ENCODE measurements at regions not wholly inside any gene's neighbourhood (a gene's known extent, or its start where the extent isn't known, plus 50 kb on each side); places are given as distances from the start of the nearest gene placed in this dataset.
"Not testable (repeated sequence)": the region's sequence is repeated elsewhere in the genome, so short reads cannot be mapped to it uniquely, and the experiment has no call there.

- CTCF ChIA-PET = no interaction called here
Observed at GRCh38 chr9:80763536-80763935, 925.8 kb downstream of the TLE1 start.

GRCh38 chr9:80755586-80755985, 933.8 kb downstream of the TLE1 start:
- DNase-seq = no peak
- Mint-ChIP-seq H3K4me1 (no peaks in the 10 kb centered on the region), H3K9me3 (peaks cover 1% of the 10 kb centered on the region), H3K36me3 (no peaks in the 10 kb centered on the region), H3K27ac (no peak overlapping the region), H3K4me3 (no peak overlapping the region), H3K27me3 (no peaks in the 10 kb centered on the region)
- CTCF ChIA-PET = no interaction called here

More at GRCh38 chr9:80763536-80763935, 925.8 kb downstream of the TLE1 start:
- Mint-ChIP-seq H3K36me3 (no peaks in the 10 kb centered on the region), H3K4me3 (no peak overlapping the region), H3K27me3 (no peaks in the 10 kb centered on the region), H3K9me3 (no peaks in the 10 kb centered on the region), H3K4me1 (no peaks in the 10 kb centered on the region), H3K27ac (no peak overlapping the region)
- no peak for DNase-seq

GRCh38 chr9:80747056-80747455, 942.3 kb downstream of the TLE1 start:
- H3K9me3 Mint-ChIP-seq = peaks cover 10% of the 10 kb centered on the region
- H3K36me3 Mint-ChIP-seq, DNase-seq, H3K4me3 Mint-ChIP-seq, H3K4me1 Mint-ChIP-seq, CTCF ChIA-PET, H3K27me3 Mint-ChIP-seq, H3K27ac Mint-ChIP-seq: not testable (repeated sequence)

- Mint-ChIP-seq H3K27ac (no peak overlapping the region), H3K4me1 (no peaks in the 10 kb centered on the region), H3K27me3 (no peaks in the 10 kb centered on the region), H3K4me3 (no peak overlapping the region), H3K9me3 (peaks cover 3% of the 10 kb centered on the region), H3K36me3 (no peaks in the 10 kb centered on the region)
- CTCF ChIA-PET = no interaction called here
- DNase-seq = no peak
Observed at GRCh38 chr9:80732506-80732905, 956.8 kb downstream of the TLE1 start.

GRCh38 chr9:80720579-80720978, 968.8 kb downstream of the TLE1 start:
- CTCF ChIA-PET = no interaction called here
- H3K27me3 Mint-ChIP-seq = no peaks in the 10 kb centered on the region
- DNase-seq = no peak

GRCh38 chr9:80707120-80707519, 982.2 kb downstream of the TLE1 start:
- Mint-ChIP-seq H3K27ac (no peak overlapping the region), H3K4me3 (no peak overlapping the region), H3K4me1 (no peaks in the 10 kb centered on the region), H3K36me3 (no peaks in the 10 kb centered on the region), H3K27me3 (no peaks in the 10 kb centered on the region), H3K9me3 (peaks cover 10% of the 10 kb centered on the region)
- CTCF ChIA-PET = no interaction called here
- DNase-seq = no peak

More at GRCh38 chr9:80720579-80720978, 968.8 kb downstream of the TLE1 start:
- no peaks in the 10 kb centered on the region for H3K4me1 Mint-ChIP-seq
- H3K9me3 Mint-ChIP-seq = peaks cover 38% of the 10 kb centered on the region
- H3K27ac Mint-ChIP-seq = no peak overlapping the region
- H3K36me3 Mint-ChIP-seq = no peaks in the 10 kb centered on the region
- H3K4me3 Mint-ChIP-seq = no peak overlapping the region

- no peaks in the 10 kb centered on the region for H3K4me1 Mint-ChIP-seq
- CTCF ChIA-PET = no interaction called here
Observed at GRCh38 chr9:80701061-80701460, 988.3 kb downstream of the TLE1 start.

GRCh38 chr9:80699511-80699998, 989.8 kb downstream of the TLE1 start:
- H3K4me1 Mint-ChIP-seq = no peaks in the 10 kb centered on the region
- DNase-seq = no peak
- no peaks in the 10 kb centered on the region for H3K27me3 Mint-ChIP-seq
- no peak overlapping the region for H3K27ac Mint-ChIP-seq
- CTCF ChIA-PET = no interaction called here
- H3K4me3 Mint-ChIP-seq = no peak overlapping the region
- H3K9me3 Mint-ChIP-seq = no peaks in the 10 kb centered on the region
- H3K36me3 Mint-ChIP-seq = no peaks in the 10 kb centered on the region

More at GRCh38 chr9:80701061-80701460, 988.3 kb downstream of the TLE1 start:
- no peak overlapping the region for H3K27ac Mint-ChIP-seq
- H3K36me3 Mint-ChIP-seq = no peaks in the 10 kb centered on the region
- no peak for DNase-seq
- H3K27me3 Mint-ChIP-seq = no peaks in the 10 kb centered on the region
- H3K4me3 Mint-ChIP-seq = no peak overlapping the region
- peaks cover 6% of the 10 kb centered on the region for H3K9me3 Mint-ChIP-seq

- Mint-ChIP-seq H3K27ac (no peak overlapping the region), H3K36me3 (no peaks in the 10 kb centered on the region), H3K4me1 (no peaks in the 10 kb centered on the region), H3K27me3 (no peaks in the 10 kb centered on the region), H3K4me3 (no peak overlapping the region), H3K9me3 (no peaks in the 10 kb centered on the region)
- CTCF ChIA-PET = no interaction called here
- DNase-seq = no peak
Observed at GRCh38 chr9:80698725-80699410, 990.5 kb downstream of the TLE1 start.

- Mint-ChIP-seq H3K36me3 (no peaks in the 10 kb centered on the region), H3K4me1 (no peaks in the 10 kb centered on the region), H3K4me3 (no peak overlapping the region), H3K27ac (no peak overlapping the region), H3K9me3 (no peaks in the 10 kb centered on the region), H3K27me3 (no peaks in the 10 kb centered on the region)
- CTCF ChIA-PET = no interaction called here
- DNase-seq = no peak
Observed at GRCh38 chr9:80692751-80693150, 996.6 kb downstream of the TLE1 start.

- no peaks in the 10 kb centered on the region for H3K9me3 Mint-ChIP-seq
- no peaks in the 10 kb centered on the region for H3K36me3 Mint-ChIP-seq
- H3K27me3 Mint-ChIP-seq = no peaks in the 10 kb centered on the region
- H3K27ac Mint-ChIP-seq = no peak overlapping the region
- H3K4me3 Mint-ChIP-seq = no peak overlapping the region
- no peak for DNase-seq
- CTCF ChIA-PET = no interaction called here
- no peaks in the 10 kb centered on the region for H3K4me1 Mint-ChIP-seq
Observed at GRCh38 chr9:80691229-80691628, 998.1 kb downstream of the TLE1 start.

- Mint-ChIP-seq H3K4me1 (no peaks in the 10 kb centered on the region), H3K27ac (no peak overlapping the region), H3K4me3 (no peak overlapping the region), H3K36me3 (no peaks in the 10 kb centered on the region), H3K9me3 (no peaks in the 10 kb centered on the region), H3K27me3 (no peaks in the 10 kb centered on the region)
- CTCF ChIA-PET = no interaction called here
- DNase-seq = no peak
Observed at GRCh38 chr9:80690349-80690939, 998.9 kb downstream of the TLE1 start.

GRCh38 chr9:80679916-80680315, 1009.4 kb downstream of the TLE1 start:
- Mint-ChIP-seq H3K4me3 (no peak overlapping the region), H3K27ac (no peak overlapping the region), H3K4me1 (no peaks in the 10 kb centered on the region), H3K9me3 (no peaks in the 10 kb centered on the region), H3K36me3 (no peaks in the 10 kb centered on the region), H3K27me3 (no peaks in the 10 kb centered on the region)
- CTCF ChIA-PET = no interaction called here
- no peak for DNase-seq

- no peak overlapping the region for H3K27ac Mint-ChIP-seq
- H3K4me1 Mint-ChIP-seq = no peaks in the 10 kb centered on the region
- no peaks in the 10 kb centered on the region for H3K27me3 Mint-ChIP-seq
- no peaks in the 10 kb centered on the region for H3K9me3 Mint-ChIP-seq
- DNase-seq = no peak
- CTCF ChIA-PET = no interaction called here
- H3K4me3 Mint-ChIP-seq = no peak overlapping the region
- no peaks in the 10 kb centered on the region for H3K36me3 Mint-ChIP-seq
Observed at GRCh38 chr9:80678906-80679305, 1010.4 kb downstream of the TLE1 start.

- no peaks in the 10 kb centered on the region for H3K36me3 Mint-ChIP-seq
- CTCF ChIA-PET = no interaction called here
- peaks cover 2% of the 10 kb centered on the region for H3K9me3 Mint-ChIP-seq
- H3K27ac Mint-ChIP-seq = no peak overlapping the region
- H3K4me3 Mint-ChIP-seq = no peak overlapping the region
- no peak for DNase-seq
- no peaks in the 10 kb centered on the region for H3K27me3 Mint-ChIP-seq
- H3K4me1 Mint-ChIP-seq = no peaks in the 10 kb centered on the region
Observed at GRCh38 chr9:80673496-80673895, 1015.9 kb downstream of the TLE1 start.
